Activated CD4-positive, alpha-beta T cell treated with anti-CD3 and anti-CD28 coated beads for 4 hours (primary cell): ENCODE measurements at regions not wholly inside any gene's neighbourhood (a gene's known extent, or its start where the extent isn't known, plus 50 kb on each side); places are given as distances from the start of the nearest gene placed in this dataset.
"Not testable (repeated sequence)": the region's sequence is repeated elsewhere in the genome, so short reads cannot be mapped to it uniquely, and the experiment has no call there.

ENCODE experiments used
- DNase-seq, 2 donors: peaks; one replicate each; pipeline ENCODE4 v3.0.0-alpha.2; 2020

DNA sequence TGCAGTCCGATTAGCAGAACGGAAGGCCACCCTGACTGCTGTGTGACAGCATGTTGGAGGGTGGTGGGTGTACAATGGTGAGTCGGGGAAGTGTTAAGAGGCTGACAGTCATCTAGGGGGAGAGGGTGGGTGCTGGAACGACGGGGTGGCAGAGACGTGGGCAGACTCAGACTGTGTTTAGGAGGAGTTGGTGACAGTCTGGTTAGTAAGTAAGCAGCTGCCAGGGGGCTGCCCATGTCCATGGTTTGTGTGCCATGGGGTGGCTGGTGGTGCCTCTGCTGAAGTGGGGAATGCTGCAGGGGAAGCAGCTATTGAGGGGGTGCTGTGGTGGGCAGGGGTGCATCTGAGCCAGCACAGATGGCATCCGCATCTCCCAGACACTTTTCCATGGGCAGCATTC lies 51.3 kb upstream of the BOD1 start:
- DNase-seq = no peak

DNA sequence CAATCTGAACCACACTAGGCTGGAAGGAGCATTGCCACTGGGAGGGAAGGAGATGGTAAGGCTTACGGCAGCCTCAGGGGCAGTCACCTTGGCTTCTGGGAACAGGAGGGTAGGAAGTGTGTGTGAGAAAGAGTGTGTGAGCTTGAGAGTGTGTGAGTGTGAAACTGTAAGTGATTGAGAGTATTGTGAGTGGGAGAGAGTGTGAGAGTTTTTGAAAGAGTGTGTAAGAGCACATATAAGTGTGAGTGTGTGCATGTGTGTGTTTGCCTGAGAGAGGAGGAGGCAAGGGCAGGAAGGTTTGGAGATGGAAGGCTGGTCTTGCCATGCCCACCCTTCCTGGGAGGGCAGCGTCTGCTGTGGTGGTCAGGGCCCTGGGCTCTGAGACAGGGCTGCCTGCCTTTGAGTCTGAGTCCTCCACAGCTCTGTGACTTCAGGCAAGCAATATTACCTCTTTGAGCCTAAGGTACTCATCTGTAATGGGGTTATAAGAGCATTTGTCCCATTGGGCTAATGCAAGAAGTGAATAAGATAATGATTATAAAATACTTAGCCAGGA lies 51.9 kb upstream of the BOD1 start:
- DNase-seq = no peak

GRCh38 chr5:173668910-173669309 lies 52.5 kb upstream of the BOD1 start:
- DNase-seq = no peak

DNA sequence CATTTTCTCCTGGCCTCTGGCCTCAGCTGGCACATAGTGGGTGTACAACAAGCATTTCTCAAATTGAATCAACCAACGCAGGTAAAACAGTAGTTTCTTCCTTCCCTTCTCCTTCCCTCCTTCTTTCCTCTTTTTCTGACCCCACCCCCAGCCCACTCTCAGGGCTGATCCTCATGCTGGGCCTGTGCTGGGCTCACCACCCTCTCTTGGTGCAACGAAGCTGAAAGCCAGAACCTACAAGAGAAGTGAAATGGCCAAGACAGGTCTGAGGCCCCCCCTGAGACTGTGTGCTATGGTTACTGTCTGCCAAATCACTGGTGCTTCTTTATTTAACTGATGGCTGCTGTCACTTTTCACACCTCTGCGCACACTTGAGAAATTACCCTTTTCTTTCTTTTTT lies 53.0 kb upstream of the BOD1 start:
- DNase-seq = no peak

DNA sequence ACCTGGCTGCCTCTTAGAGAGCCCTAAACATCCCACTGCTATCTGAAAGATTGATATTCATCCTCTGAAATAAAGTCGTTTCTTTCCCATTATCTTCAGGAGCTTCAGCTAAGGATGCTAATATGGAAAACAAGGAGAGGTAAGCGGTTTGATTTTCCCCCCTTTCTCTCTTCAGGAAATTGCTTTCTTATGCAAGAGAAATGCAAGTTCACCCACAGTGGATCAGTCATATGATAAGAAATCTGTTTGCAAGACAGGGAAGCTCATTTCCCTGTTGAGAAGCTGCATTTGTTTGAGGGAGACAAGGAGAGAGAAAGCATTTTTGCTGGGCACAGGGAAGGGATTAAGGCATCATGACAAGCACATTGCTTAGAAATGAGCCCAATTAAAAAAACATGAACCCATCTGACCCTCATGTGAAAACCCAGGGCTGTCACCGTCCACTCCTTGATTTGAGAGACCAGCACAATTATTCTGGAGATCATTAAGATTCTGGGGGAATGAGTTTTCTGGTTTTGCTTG lies 53.7 kb upstream of the BOD1 start:
- no peak for DNase-seq

GRCh38 chr5:173670791-173671120 lies 54.3 kb upstream of the BOD1 start:
- DNase-seq = no peak

DNA sequence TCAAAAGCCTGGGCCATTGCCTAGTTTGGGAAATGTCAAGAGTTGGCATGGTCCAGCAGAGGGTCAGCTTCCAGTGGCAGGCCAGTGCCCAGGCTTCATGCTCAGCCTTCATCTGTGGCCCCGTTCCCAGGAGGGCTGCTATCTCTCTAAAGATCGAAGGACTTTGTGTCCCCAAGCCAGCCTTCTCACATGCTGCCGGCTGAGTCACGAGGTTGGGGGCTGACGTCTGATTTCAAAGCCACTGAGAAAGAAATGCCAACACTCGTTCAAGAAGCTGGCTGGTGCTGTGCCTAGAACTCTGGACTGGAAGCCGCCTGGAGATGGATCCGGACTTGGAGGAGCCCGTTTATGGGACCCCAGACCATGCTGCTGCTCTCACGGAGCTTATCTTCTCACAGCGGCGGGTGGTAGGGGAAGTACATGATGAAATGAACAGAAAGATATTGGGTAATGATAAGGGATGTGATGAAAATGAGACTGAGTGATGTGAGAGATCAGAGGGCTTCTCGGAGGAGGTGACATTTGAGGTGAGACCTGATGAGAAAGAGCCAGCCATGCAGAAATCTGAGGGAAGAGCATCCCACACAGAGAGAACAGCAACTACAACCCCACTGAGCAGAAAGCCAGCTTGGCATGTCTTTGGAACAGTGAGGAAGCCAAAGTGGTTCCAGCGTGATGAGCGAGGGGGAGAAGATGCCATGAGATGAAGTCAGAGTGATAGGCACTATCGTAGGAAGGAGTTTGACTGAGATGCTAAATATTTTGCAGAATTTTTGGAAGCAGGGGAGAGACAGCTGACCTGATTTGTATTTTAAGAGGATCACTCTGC lies 54.9 kb upstream of the BOD1 start:
- DNase-seq = no peak

- no peak for DNase-seq
These were observed 55.7 kb upstream of the BOD1 start for GRCh38 chr5:173672166-173672565.

GRCh38 chr5:173672891-173673290 lies 56.4 kb upstream of the BOD1 start:
- no peak for DNase-seq

DNA sequence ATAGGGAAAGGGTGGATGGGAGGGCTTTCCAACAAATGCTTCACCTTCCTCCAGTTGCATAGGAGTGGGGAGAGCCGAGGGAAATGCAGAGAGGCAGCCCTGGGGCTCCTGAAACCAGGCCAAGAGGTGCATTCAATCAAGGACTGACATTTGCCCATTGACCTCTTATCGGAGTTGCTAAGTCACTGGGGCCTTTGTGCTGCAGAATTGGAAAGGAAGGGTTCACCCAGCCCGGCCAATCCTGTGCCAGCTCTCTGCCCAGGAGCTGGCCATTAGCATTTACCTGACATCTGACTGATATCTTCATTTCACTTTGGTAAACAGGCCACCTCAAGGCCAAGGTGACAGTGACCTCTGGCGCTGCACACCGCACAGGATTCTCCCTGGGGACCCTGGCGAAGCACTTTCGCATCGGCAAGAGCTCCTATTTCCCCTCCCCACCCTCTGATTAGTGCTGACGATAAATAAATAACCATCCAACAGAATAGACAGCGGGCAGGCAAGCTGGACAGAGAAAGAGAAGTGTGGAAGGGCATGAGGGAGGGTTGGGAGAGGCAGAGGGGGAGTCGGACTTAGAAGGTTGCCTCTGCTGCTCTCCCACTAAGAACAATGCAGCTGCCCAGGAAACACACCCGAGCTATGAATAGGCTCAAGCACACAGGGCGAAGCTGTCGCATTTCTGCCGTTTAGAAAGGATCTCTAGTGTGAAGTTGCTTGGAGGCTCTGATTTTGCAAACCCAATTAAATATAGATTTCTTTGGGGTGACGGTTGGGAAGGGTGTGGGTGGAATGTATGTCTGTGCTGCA lies 57.0 kb upstream of the BOD1 start:
- no peak for DNase-seq

GRCh38 chr5:173675287-173675996 lies 59.0 kb upstream of the BOD1 start:
- DNase-seq = no peak

DNA sequence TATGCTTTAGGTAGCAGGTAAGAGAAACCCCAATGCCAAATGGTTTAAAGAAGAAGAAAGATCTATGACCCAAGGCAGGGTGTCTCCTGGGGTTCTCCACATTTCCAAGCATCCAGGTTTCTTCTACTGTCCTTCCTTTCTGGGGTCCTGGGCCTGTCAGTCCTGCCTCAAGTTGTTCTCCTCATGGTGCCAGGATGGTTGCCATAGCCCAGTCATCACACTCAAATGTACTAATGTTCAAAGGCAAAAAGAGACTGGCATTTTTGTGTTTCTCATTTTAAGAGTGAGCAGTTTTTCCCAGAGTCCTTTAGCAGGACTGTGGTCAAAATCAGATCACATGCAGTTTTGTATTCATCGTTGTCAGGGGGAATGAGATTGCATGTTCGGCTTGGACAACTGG lies 59.9 kb upstream of the BOD1 start:
- no peak for DNase-seq

- no peak for DNase-seq
These were observed 60.7 kb upstream of the BOD1 start for GRCh38 chr5:173677125-173677672.

DNA sequence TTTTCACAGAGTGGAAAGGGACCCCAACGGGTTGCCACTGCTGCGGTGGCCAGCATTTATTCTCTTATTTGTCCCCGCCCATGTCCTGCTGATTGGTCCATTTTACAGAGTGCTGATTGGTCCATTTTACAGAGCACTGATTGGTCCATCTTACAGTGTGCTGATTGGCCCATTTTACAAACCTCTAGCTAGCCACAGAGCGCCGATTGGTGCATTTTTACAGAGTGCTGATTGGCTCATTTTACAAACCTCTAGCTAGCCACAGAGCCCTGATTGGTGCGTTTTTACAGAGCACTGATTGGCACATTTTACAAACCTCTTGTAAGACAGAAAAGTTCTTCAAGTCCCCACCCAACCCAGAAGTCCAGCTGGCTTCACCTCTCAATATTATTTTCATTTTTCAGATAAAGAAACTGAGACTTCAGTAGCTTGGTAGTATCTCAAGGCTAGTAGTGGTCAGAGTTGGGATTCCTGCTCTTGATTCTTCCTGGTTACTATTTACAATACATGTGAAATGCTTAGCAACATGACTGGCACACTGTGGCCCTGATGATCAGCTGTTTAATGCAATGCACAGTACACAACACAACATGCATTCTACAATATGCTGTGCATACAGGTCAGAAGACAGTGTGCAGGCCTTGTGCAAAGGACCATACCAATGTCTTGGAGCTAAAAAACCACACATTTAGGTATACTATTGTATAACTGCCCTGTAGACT lies 63.6 kb upstream of the BOD1 start:
- DNase-seq = no peak

DNA sequence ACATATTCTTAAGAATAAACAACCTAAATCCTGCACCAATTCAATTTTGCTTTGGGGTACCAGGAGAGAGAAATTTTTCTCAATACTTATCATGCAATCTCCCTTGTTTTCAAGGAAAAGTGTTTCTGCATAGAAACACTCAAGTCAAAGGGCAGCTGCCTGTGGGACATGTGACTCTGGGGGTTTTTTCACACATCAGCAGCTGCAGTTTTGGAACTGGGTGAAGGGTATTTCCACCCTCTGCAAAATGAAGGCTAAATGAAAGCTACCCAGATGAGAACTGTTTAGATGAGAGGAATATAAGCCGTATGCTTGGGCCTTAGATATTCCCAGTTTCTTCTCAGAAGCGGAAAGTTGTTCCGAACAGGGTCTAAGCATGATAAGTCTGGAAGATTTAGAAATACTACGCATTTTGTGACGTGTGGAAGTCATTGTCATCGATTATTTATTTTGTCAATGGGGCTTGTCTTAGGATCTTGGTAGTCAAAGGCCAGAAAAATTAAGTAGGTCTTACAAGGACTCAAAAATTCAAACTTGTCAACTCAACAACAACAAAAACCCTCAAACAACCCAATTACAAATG lies 64.3 kb upstream of the BOD1 start:
- DNase-seq = no peak

GRCh38 chr5:173682313-173682712 lies 65.9 kb upstream of the BOD1 start:
- DNase-seq = no peak

DNA sequence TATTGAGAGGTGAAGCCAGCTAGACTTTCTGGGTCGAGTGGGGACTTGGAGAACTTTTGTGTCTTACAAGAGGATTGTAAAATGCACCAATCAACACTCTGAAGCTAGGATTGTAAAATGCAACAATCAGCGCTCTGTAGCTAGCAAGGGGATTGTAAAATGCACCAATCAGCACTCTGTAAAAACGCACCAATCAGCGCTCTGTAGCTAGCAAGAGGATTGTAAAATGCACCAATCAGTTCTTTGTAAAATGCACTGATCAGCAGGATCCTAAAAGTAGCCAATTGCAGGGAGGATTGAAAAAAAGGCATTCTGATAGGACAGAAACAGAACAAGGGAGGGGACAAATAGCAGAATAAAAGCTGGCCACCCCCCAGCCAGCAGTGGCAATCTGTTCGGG lies 68.1 kb upstream of the BOD1 start:
- DNase-seq = not testable (repeated sequence)

DNA sequence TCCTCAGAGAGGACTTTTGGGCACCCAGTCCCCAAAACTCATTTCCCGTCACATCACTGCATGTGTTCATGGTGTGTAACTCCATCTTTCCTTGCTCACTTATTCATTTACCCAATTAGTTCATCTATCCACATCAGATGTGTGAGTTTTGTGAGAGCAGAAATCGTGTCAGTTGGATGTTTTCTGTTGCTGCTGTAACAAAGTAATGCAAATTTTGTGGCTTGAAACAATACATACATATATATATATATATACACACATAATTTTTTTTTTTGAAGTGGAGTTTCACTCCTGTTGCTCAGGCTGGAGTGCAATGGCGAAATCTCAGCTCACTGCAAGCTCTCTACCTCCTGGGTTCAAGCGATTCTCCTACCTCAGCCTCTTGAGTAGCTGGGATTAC lies 70.5 kb upstream of the BOD1 start:
- no peak for DNase-seq

GRCh38 chr5:173688703-173689102 lies 72.3 kb upstream of the BOD1 start:
- no peak for DNase-seq

- no peak for DNase-seq
These were observed 72.8 kb upstream of the BOD1 start for GRCh38 chr5:173689171-173689736.

- DNase-seq = no peak
These were observed 73.4 kb upstream of the BOD1 start for GRCh38 chr5:173689737-173690360.
